Liver (tissue), 8 donors: ENCODE measurements at regions not wholly inside any gene's neighbourhood (a gene's known extent, or its start where the extent isn't known, plus 50 kb on each side); places are given as distances from the start of the nearest gene placed in this dataset.

Experiments used
- DNase-seq: peaks from one replicate; pipeline ENCODE4 v3.0.0-alpha.2; 2017; ENCODE audit warnings: low spot score
- H3K27ac ChIP-seq, 2 donors: one replicate each; pipeline ENCODE4 v1.7.0; 2013; ENCODE audit warnings: inconsistent platforms in 2 of 2, low read length in 2 of 2, control low read depth in 1 of 2, low read depth in 1 of 2, mild to moderate bottlenecking in 1 of 2
- H3K27me3 ChIP-seq, 4 donors: one replicate each; pipeline versions ENCODE4 v1.6.1 to v1.7.0; 2013; ENCODE audit warnings: low read length in 3 of 4, inconsistent platforms in 1 of 4, mild to moderate bottlenecking in 1 of 4, moderate library complexity in 1 of 4; ENCODE audit not compliant: control insufficient read depth in 4 of 4, insufficient read depth in 4 of 4
- H3K36me3 ChIP-seq, 4 donors: one replicate each; pipeline versions ENCODE4 v1.6.1 to v1.7.0; 2013; ENCODE audit warnings: low read length in 3 of 4, mild to moderate bottlenecking in 3 of 4, low read depth in 1 of 4, moderate library complexity in 1 of 4; ENCODE audit not compliant: control insufficient read depth in 4 of 4, insufficient read depth in 3 of 4
- H3K4me1 ChIP-seq, 4 donors: one replicate each; pipeline versions ENCODE4 v1.6.1 to v1.7.0; 2013; ENCODE audit warnings: low read length in 3 of 4, mild to moderate bottlenecking in 3 of 4, moderate library complexity in 1 of 4; ENCODE audit not compliant: control insufficient read depth in 4 of 4, insufficient read depth in 4 of 4
- H3K4me3 ChIP-seq, 3 donors: one replicate each; pipeline versions ENCODE4 v1.6.1 to v1.7.0; 2013; ENCODE audit warnings: low read length in 3 of 3, control low read depth in 1 of 3, low read depth in 1 of 3, mild to moderate bottlenecking in 1 of 3
- H3K9ac ChIP-seq, 2 donors: one replicate each; pipeline ENCODE4 v1.7.0; 2013; ENCODE audit warnings: low read length in 2 of 2, mild to moderate bottlenecking in 2 of 2, moderate library complexity in 2 of 2, control low read depth in 1 of 2, low read depth in 1 of 2
- H3K9me3 ChIP-seq, 4 donors: one replicate each; pipeline versions ENCODE4 v1.6.1 to v1.7.0; 2013; ENCODE audit warnings: low read length in 3 of 4; ENCODE audit not compliant: control insufficient read depth in 4 of 4
- EGR1 ChIP-seq, 2 donors: IDR thresholded peaks; 2 replicates each; pipeline ENCODE4 v1.6.1; 2016 to 2018; ENCODE audit warnings: antibody characterized with exemption in 2 of 2, low read depth in 2 of 2
- FOXA1 ChIP-seq: IDR thresholded peaks from 2 replicates; pipeline ENCODE4 v1.6.1; 2016; ENCODE audit warnings: antibody characterized with exemption
- FOXA2 ChIP-seq: IDR thresholded peaks from 2 replicates; pipeline ENCODE4 v1.6.1; 2016; ENCODE audit warnings: antibody characterized with exemption
- GABPA ChIP-seq, 2 donors: IDR thresholded peaks in 1 of 2; conservative IDR thresholded peaks in 1 of 2; 2 replicates each; pipeline ENCODE4 v1.6.1; 2016; ENCODE audit warnings: antibody characterized with exemption in 2 of 2, mild to moderate bottlenecking in 1 of 2, moderate library complexity in 1 of 2
- HNF4A ChIP-seq, 2 donors: conservative IDR thresholded peaks; 2 replicates each; pipeline ENCODE4 v1.6.1; 2016; ENCODE audit warnings: antibody characterized with exemption in 2 of 2, mild to moderate bottlenecking in 2 of 2
- HNF4G ChIP-seq: IDR thresholded peaks from 2 replicates; pipeline ENCODE4 v1.6.1; 2016; ENCODE audit warnings: antibody characterized with exemption
- JUND ChIP-seq, 2 donors: IDR thresholded peaks; 2 replicates each; pipeline ENCODE4 v1.6.1; 2016; ENCODE audit warnings: antibody characterized with exemption in 2 of 2
- NR2F2 ChIP-seq: IDR thresholded peaks from 2 replicates; pipeline ENCODE4 v1.6.1; 2016; ENCODE audit warnings: antibody characterized with exemption
- RAD21 ChIP-seq, 2 donors: IDR thresholded peaks; 2 replicates each; pipeline ENCODE4 v1.6.1; 2016; ENCODE audit warnings: antibody characterized with exemption in 2 of 2, mild to moderate bottlenecking in 2 of 2
- SP1 ChIP-seq: IDR thresholded peaks from 2 replicates; pipeline ENCODE4 v1.6.1; 2018; ENCODE audit warnings: antibody characterized with exemption, mild to moderate bottlenecking
- TAF1 ChIP-seq: conservative IDR thresholded peaks from 2 replicates; pipeline ENCODE4 v1.6.1; 2016; ENCODE audit warnings: antibody characterized with exemption, mild to moderate bottlenecking
- YY1 ChIP-seq: IDR thresholded peaks from 2 replicates; pipeline ENCODE4 v1.6.1; 2016; ENCODE audit warnings: antibody characterized with exemption, mild to moderate bottlenecking
- WGBS: extraction: QIAGEN DNeasy Blood & Tissue Kit; methylation state at CpG from one replicate; pipeline ENCODE4 v1.1.7; 2013; 5-methylcytosine and 5-hydroxymethylcytosine counted together
- TF ChIP-seq, protein P1 (sequence below): fragments of 150-350 bp; IDR thresholded peaks from 2 replicates; pipeline ENCODE4 v1.5.1; 2017; ENCODE audit warnings: improper control_type of control experiment, low read depth, low read length; ENCODE audit not compliant: missing input control
- TF ChIP-seq, protein P2 (sequence below): IDR thresholded peaks from 2 replicates; pipeline ENCODE4 v1.6.1; 2016; ENCODE audit warnings: antibody characterized with exemption
- TF ChIP-seq, protein P3 (sequence below): IDR thresholded peaks from 2 replicates; pipeline ENCODE4 v1.6.1; 2016; ENCODE audit warnings: antibody characterized with exemption
- donor health status: healthy.
- donor health status: healthy.
- donor health status: healthy.
- donor health status: healthy.
- donor health status: healthy.

DNA sequence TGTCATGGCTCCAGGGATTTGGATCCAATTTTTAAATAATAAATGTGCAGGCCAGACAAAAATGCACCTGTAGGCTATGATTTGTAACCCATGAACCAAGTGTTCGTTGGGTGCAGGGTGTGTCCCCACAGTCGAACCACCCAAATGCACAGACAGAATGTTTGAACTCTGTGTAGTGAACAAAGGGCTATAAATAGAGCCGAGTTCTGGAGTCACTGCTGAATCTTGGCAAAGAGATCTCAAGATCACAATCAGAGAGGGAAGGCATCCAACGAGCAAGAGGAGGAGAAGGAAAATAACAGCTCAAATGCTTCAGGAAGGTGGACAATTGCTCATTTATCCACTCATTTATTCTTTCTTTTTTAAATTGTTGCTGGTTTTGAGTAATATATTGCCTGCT is 547.9 kb downstream of the FGF9 start:
- Histone ChIP-seq H3K9me3 (no peaks in the 10 kb centered on the region), H3K27ac (no peak overlapping the region), H3K36me3 (no peaks in the 10 kb centered on the region), H3K9ac (no peak overlapping the region), H3K4me1 (no peaks in the 10 kb centered on the region), H3K27me3 (no peaks in the 10 kb centered on the region), H3K4me3 (no peak overlapping the region)
- TF ChIP-seq, protein P1, sequence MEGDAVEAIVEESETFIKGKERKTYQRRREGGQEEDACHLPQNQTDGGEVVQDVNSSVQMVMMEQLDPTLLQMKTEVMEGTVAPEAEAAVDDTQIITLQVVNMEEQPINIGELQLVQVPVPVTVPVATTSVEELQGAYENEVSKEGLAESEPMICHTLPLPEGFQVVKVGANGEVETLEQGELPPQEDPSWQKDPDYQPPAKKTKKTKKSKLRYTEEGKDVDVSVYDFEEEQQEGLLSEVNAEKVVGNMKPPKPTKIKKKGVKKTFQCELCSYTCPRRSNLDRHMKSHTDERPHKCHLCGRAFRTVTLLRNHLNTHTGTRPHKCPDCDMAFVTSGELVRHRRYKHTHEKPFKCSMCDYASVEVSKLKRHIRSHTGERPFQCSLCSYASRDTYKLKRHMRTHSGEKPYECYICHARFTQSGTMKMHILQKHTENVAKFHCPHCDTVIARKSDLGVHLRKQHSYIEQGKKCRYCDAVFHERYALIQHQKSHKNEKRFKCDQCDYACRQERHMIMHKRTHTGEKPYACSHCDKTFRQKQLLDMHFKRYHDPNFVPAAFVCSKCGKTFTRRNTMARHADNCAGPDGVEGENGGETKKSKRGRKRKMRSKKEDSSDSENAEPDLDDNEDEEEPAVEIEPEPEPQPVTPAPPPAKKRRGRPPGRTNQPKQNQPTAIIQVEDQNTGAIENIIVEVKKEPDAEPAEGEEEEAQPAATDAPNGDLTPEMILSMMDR = no peak
- TF ChIP-seq EGR1 (IDR thresholded peaks at IDR 0.05; ENCODE audit: low read depth in 2 of 2) (no peak), FOXA2 (no peak), JUND (IDR thresholded peaks at IDR 0.05) (no peak), NR2F2 (no peak), HNF4G (no peak), RAD21 (IDR thresholded peaks at IDR 0.05) (no peak)
- TF ChIP-seq, protein P2, sequence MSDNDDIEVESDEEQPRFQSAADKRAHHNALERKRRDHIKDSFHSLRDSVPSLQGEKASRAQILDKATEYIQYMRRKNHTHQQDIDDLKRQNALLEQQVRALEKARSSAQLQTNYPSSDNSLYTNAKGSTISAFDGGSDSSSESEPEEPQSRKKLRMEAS = no peak
- 48% methylated on average over 4 of the region's 4 CpGs for WGBS
- no peak for DNase-seq

DNA sequence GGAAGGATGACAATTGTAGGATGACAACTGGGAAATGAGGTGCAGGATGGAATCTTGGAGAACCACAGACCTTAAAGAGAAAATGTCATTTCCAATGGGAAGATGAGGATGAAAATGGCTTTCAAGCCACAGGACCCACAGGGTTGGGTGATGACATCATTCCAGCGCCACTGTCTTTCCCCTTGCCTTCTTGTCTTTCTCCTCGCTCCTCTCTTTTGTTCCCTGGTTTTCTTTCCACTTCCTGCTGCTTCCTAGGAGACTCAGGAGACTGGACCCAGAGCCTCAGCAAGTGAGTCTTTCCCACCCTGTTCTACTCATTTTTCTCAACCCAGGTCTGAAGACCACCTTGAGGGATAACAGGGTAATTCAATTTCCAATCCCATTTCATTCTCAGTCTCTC is 548.8 kb downstream of the FGF9 start:
- no peak for TF ChIP-seq SP1
- no peak for TF ChIP-seq JUND (IDR thresholded peaks at IDR 0.05)
- TF ChIP-seq GABPA (IDR thresholded peaks at IDR 0.05 in 1 of 2, conservative IDR thresholded peaks at IDR 0.05 in 1 of 2) = no peak
- no peak for TF ChIP-seq NR2F2
- TF ChIP-seq, protein P2 = no peak
- TF ChIP-seq HNF4G = no peak
- no peak for TF ChIP-seq RAD21 (IDR thresholded peaks at IDR 0.05)
- no peak for TF ChIP-seq HNF4A (conservative IDR thresholded peaks at IDR 0.05)
- TF ChIP-seq YY1 = no peak
- TF ChIP-seq, protein P3, sequence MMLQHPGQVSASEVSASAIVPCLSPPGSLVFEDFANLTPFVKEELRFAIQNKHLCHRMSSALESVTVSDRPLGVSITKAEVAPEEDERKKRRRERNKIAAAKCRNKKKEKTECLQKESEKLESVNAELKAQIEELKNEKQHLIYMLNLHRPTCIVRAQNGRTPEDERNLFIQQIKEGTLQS = no peak
- no peak overlapping the region for H3K27ac ChIP-seq
- DNase-seq = no peak
- 85% methylated on average over 2 of the region's 2 CpGs for WGBS
- no peak overlapping the region for H3K9ac ChIP-seq
- H3K27me3 ChIP-seq = no peaks in the 10 kb centered on the region
- no peaks in the 10 kb centered on the region for H3K36me3 ChIP-seq
- no peaks in the 10 kb centered on the region for H3K4me1 ChIP-seq
- no peaks in the 10 kb centered on the region for H3K9me3 ChIP-seq
- no peak overlapping the region for H3K4me3 ChIP-seq

DNA sequence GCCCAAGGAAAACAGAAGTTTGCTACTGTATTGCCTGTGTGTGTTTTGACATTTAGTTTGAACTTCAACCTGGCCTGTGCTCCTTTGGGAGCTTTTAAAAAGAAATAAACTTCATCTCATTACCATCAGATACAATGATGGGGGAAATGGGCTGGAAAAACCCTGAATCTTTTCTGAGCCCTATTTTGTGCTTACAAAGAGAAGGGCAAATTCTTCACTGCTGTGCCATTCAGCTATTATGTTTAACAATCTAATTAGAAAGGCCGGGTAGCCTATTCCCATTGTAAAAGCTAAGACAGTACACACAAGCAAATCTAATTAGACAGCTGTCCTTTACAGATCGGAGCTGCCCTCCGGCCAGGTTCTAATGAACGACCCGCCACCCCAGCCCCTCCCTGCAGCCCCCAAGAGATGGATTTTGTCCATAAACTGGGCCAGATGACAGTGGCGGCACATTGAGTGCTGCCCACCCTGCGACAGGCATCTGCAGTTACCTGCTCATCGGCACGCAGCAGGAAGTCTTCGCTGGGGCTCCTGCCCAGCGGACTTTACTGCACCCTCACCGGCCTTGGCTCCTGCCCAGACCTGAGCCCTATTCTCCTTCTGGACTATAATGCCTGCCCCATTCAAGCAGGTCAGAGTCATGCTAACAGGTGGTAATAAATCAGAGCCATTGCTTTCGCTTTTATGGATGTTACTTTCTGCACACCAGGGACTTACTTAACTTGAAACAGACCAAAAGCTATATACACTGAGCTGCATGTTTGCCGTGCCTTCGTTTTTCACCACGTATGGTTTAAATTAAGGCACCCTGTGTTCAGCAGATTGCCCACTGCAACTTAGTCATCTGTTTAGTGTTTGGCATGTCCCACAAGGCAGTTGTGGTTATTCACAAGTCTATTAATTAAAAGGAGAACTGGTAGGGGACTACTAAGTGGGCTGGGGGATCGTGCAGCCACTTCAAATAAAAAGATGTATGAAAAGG is 549.6 kb downstream of the FGF9 start:
- TF ChIP-seq EGR1 (IDR thresholded peaks at IDR 0.05; ENCODE audit: low read depth in 2 of 2) = no peak
- no peak for TF ChIP-seq RAD21 (IDR thresholded peaks at IDR 0.05)
- no peak for TF ChIP-seq NR2F2
- TF ChIP-seq, protein P2 = no peak
- TF ChIP-seq TAF1 = no peak
- no peak for TF ChIP-seq FOXA1
- Histone ChIP-seq H3K36me3 (no peaks in the 10 kb centered on the region), H3K9me3 (no peaks in the 10 kb centered on the region), H3K9ac (no peak overlapping the region), H3K4me3 (no peak overlapping the region), H3K27me3 (no peaks in the 10 kb centered on the region), H3K4me1 (no peaks in the 10 kb centered on the region), H3K27ac (no peak overlapping the region)
- WGBS = 79% methylated on average over 17 of the region's 17 CpGs
- DNase-seq = no peak
